Ishikawa (cell line): ENCODE measurements at regions not wholly inside any gene's neighbourhood (a gene's known extent, or its start where the extent isn't known, plus 50 kb on each side); places are given as distances from the start of the nearest gene placed in this dataset.

Source experiments
- CEBPB ChIP-seq: IDR thresholded peaks from 2 replicates; pipeline ENCODE4 v1.6.1; 2012
- CREB1 ChIP-seq: IDR thresholded peaks from 2 replicates; pipeline ENCODE4 v1.6.1; 2012; ENCODE audit warnings: low read depth
- EGR1 ChIP-seq: IDR thresholded peaks from 2 replicates; pipeline ENCODE4 v1.6.1; 2012
- EP300 ChIP-seq: IDR thresholded peaks from 2 replicates; pipeline ENCODE4 v1.6.1; 2012; ENCODE audit warnings: borderline replicate concordance
- FOXM1 ChIP-seq: IDR thresholded peaks from 2 replicates; pipeline ENCODE4 v1.6.1; 2012; ENCODE audit warnings: low read depth, borderline replicate concordance
- NFIC ChIP-seq: IDR thresholded peaks from 2 replicates; pipeline ENCODE4 v1.6.1; 2012
- RAD21 ChIP-seq: IDR thresholded peaks from 2 replicates; pipeline ENCODE4 v1.6.1; 2012; ENCODE audit warnings: low read depth
- REST ChIP-seq: IDR thresholded peaks from 2 replicates; pipeline ENCODE4 v1.6.1; 2012; ENCODE audit warnings: low read depth, mild to moderate bottlenecking
- TAF1 ChIP-seq: IDR thresholded peaks from 2 replicates; pipeline ENCODE4 v1.6.1; 2012; ENCODE audit warnings: low read depth, mild to moderate bottlenecking
- TCF12 ChIP-seq: IDR thresholded peaks from 2 replicates; pipeline ENCODE4 v1.6.1; 2012; ENCODE audit warnings: low read depth
- TEAD4 ChIP-seq: IDR thresholded peaks from 2 replicates; pipeline ENCODE4 v1.6.1; 2012
- USF1 ChIP-seq: IDR thresholded peaks from 2 replicates; pipeline ENCODE4 v1.6.1; 2012
- YY1 ChIP-seq: IDR thresholded peaks from 2 replicates; pipeline ENCODE4 v1.6.1; 2012; ENCODE audit warnings: low read depth
- ZBTB7A ChIP-seq: IDR thresholded peaks from 2 replicates; pipeline ENCODE4 v1.6.1; 2012; ENCODE audit warnings: low read depth
- TF ChIP-seq, protein P1 (sequence below): IDR thresholded peaks from 2 replicates; pipeline ENCODE4 v1.6.1; 2012

DNA sequence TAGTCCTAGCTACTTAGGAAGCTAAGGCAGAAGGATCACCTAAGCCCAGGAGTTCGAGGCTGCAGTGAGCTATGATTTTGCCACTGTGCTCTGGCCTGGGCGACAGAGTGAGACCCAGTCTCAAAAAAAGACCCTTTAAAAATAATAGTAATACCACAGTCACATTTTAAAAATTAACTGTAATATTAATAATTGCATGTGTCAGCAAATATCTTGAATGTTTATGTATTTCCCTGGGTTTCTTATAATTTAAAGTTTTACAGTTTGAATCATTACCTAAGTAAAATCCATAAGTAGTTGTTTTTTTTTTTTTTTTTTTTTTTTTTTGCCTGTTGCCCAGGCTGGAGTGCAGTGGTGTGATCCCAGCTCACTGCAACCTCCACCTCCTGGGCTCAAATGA is 69.2 kb downstream of the LYZL2 start:
- TF ChIP-seq TAF1 (no peak), RAD21 (no peak), CREB1 (no peak), EP300 (no peak), TEAD4 (no peak), REST (no peak), TCF12 (no peak), YY1 (no peak)

GRCh38 chr10:30559180-30559579 is 70.4 kb downstream of the LYZL2 start:
- peak; percentile 21; the same call in 1 of the 2 replicates for TF ChIP-seq NFIC
- TF ChIP-seq, protein P1, sequence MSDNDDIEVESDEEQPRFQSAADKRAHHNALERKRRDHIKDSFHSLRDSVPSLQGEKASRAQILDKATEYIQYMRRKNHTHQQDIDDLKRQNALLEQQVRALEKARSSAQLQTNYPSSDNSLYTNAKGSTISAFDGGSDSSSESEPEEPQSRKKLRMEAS: no peak
- TF ChIP-seq TEAD4: no peak

- TF ChIP-seq CEBPB (no peak), EP300 (no peak), TEAD4 (no peak), RAD21 (no peak), FOXM1 (no peak), ZBTB7A (no peak)
Observed at GRCh38 chr10:30558411-30558810, 71.1 kb downstream of the LYZL2 start.

DNA sequence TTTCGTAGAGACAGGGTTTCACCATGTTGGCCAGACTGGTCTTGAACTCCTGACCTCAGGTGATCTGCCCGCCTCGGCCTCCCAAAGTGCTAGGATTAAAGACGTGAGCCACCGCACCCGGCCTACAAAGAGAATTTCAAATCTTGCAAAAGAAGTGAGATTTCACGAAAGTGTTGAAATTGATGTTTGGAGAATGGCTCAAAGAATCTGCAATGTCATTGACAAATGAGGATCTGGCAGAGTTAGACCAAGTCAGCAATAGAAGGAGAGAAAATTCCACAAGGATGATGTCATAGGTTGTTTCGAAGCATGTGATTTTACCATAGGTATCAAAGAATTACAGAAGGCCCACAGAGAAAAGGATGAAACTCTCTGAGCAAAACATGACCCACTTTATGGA is 71.7 kb downstream of the LYZL2 start:
- TF ChIP-seq RAD21 (no peak), CEBPB (no peak), TAF1 (no peak), EP300 (no peak), EGR1 (no peak), FOXM1 (no peak), TCF12 (no peak), YY1 (no peak), USF1 (no peak), CREB1 (no peak), ZBTB7A (no peak)
- TF ChIP-seq, protein P1: no peak

- TF ChIP-seq TCF12 (no peak), CEBPB (no peak), TAF1 (no peak), FOXM1 (no peak), EGR1 (no peak), YY1 (no peak), REST (no peak)
- TF ChIP-seq, protein P1: no peak
Observed at GRCh38 chr10:30556189-30556588, 73.4 kb downstream of the LYZL2 start.

DNA sequence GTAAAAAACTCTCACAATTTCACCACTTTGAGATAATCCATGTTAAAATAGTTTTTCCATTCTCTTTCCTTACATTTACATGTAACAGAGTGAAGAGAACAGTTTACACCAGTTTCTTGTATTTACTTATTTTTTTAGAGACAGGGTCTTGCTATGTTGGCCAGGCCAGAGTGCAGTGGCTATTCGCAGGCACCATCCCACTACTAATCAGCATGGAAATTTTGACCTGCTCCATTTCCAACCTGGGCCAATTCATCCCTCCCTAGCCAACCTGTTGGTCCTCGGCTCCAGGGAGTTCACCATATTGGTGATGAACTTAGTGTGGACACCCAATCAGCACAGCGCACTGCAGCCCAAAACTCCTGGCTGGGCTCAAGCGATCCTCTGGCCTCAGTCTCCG is 74.1 kb downstream of the LYZL2 start:
- TF ChIP-seq NFIC: no peak
- no peak for TF ChIP-seq TEAD4
- TF ChIP-seq REST: no peak
- no peak for TF ChIP-seq FOXM1
- no peak for TF ChIP-seq USF1
- TF ChIP-seq TCF12: no peak
